NCI-H187 treated with DMSO at 0.1 percent for 48 hours (cell line): ENCODE measurements at regions not wholly inside any gene's neighbourhood (a gene's known extent, or its start where the extent isn't known, plus 50 kb on each side); places are given as distances from the start of the nearest gene placed in this dataset.
"Not testable (repeated sequence)": the region's sequence is repeated elsewhere in the genome, so short reads cannot be mapped to it uniquely, and the experiment has no call there.

Experiments used
- DNase-seq: peaks from one replicate; lab custom pipeline; 2025; lab: John Stamatoyannopoulos, UW

GRCh38 chr3:106078635-106079034 lies 209.8 kb upstream of the CBLB start:
- DNase-seq = no peak

- DNase-seq = no peak
Observed at GRCh38 chr3:106082616-106083015, 213.8 kb upstream of the CBLB start.

GRCh38 chr3:106083207-106083606 lies 214.4 kb upstream of the CBLB start:
- no peak for DNase-seq

GRCh38 chr3:106083854-106084253 lies 215.0 kb upstream of the CBLB start:
- no peak for DNase-seq

GRCh38 chr3:106086038-106086437 lies 217.2 kb upstream of the CBLB start:
- no peak for DNase-seq

GRCh38 chr3:106086636-106087035 lies 217.8 kb upstream of the CBLB start:
- DNase-seq = no peak

- no peak for DNase-seq
Observed at GRCh38 chr3:106088304-106088703, 219.5 kb upstream of the CBLB start.

GRCh38 chr3:106088899-106089298 lies 220.1 kb upstream of the CBLB start:
- no peak for DNase-seq

GRCh38 chr3:106089806-106090205 lies 221.0 kb upstream of the CBLB start:
- DNase-seq = no peak

GRCh38 chr3:106092792-106093191 lies 224.0 kb upstream of the CBLB start:
- DNase-seq = no peak

- no peak for DNase-seq
Observed at GRCh38 chr3:106093616-106094015, 224.8 kb upstream of the CBLB start.

GRCh38 chr3:106097817-106098435 lies 229.1 kb upstream of the CBLB start:
- DNase-seq = no peak

- DNase-seq = no peak
Observed at GRCh38 chr3:106103383-106103782, 234.6 kb upstream of the CBLB start.

- no peak for DNase-seq
Observed at GRCh38 chr3:106104078-106104477, 235.3 kb upstream of the CBLB start.

- no peak for DNase-seq
Observed at GRCh38 chr3:106108925-106109324, 240.1 kb upstream of the CBLB start.

- not testable (repeated sequence) for DNase-seq
Observed at GRCh38 chr3:106112561-106112960, 243.7 kb upstream of the CBLB start.

GRCh38 chr3:106113747-106114146 lies 244.9 kb upstream of the CBLB start:
- no peak for DNase-seq

GRCh38 chr3:106114220-106114619 lies 245.4 kb upstream of the CBLB start:
- DNase-seq = no peak

- DNase-seq = no peak
Observed at GRCh38 chr3:106114848-106115247, 246.0 kb upstream of the CBLB start.

- no peak for DNase-seq
Observed at GRCh38 chr3:106115557-106115956, 246.7 kb upstream of the CBLB start.

GRCh38 chr3:106116733-106117489 lies 248.1 kb upstream of the CBLB start:
- DNase-seq = no peak

GRCh38 chr3:106117490-106117858 lies 248.7 kb upstream of the CBLB start:
- no peak for DNase-seq

- no peak for DNase-seq
Observed at GRCh38 chr3:106119614-106120082, 250.8 kb upstream of the CBLB start.

GRCh38 chr3:106120356-106120755 lies 251.5 kb upstream of the CBLB start:
- DNase-seq = no peak
